Activated CD4-positive, alpha-beta memory T cell treated with anti-CD3 and anti-CD28 coated beads for 36 hours (primary cell): ENCODE measurements at regions not wholly inside any gene's neighbourhood (a gene's known extent, or its start where the extent isn't known, plus 50 kb on each side); places are given as distances from the start of the nearest gene placed in this dataset.

Experiments used
- CTCF ChIA-PET: fragments of 350-600 bp; sonication (Branson Sonifier 250); formaldehyde crosslinking; loops from one replicate; lab custom pipeline; 2021; ENCODE audit warnings: antibody characterized with exemption, inconsistent platforms; lab: Charles Lee
- POLR2A ChIA-PET: fragments of 350-600 bp; sonication (Branson Sonifier 250); formaldehyde crosslinking; loops from one replicate; lab custom pipeline; 2021; ENCODE audit warnings: antibody characterized with exemption; lab: Charles Lee
- DNase-seq: peaks from one replicate; pipeline ENCODE4 v3.0.0-alpha.2; 2020
- H3K27ac Mint-ChIP-seq: one replicate; pipeline ENCODE4 v1.8.0; 2021; ENCODE audit warnings: mixed read lengths
- H3K27me3 Mint-ChIP-seq: one replicate; pipeline ENCODE4 v1.8.0; 2021; ENCODE audit warnings: mixed read lengths
- H3K36me3 Mint-ChIP-seq: one replicate; pipeline ENCODE4 v1.8.0; 2021; ENCODE audit warnings: mixed read lengths
- H3K4me1 Mint-ChIP-seq: one replicate; pipeline ENCODE4 v1.8.0; 2021; ENCODE audit warnings: low read depth, mixed read lengths
- H3K4me3 Mint-ChIP-seq: one replicate; pipeline ENCODE4 v1.8.0; 2021; ENCODE audit warnings: mild to moderate bottlenecking, mixed read lengths
- H3K9me3 Mint-ChIP-seq: one replicate; pipeline ENCODE4 v1.8.0; 2021; ENCODE audit warnings: mixed read lengths
- intact Hi-C: fragments of 100-400 bp; cut with micrococcal nuclease; formaldehyde crosslinking; loops from one replicate; pipeline ENCODE4 v1.15.1; 2023

DNA sequence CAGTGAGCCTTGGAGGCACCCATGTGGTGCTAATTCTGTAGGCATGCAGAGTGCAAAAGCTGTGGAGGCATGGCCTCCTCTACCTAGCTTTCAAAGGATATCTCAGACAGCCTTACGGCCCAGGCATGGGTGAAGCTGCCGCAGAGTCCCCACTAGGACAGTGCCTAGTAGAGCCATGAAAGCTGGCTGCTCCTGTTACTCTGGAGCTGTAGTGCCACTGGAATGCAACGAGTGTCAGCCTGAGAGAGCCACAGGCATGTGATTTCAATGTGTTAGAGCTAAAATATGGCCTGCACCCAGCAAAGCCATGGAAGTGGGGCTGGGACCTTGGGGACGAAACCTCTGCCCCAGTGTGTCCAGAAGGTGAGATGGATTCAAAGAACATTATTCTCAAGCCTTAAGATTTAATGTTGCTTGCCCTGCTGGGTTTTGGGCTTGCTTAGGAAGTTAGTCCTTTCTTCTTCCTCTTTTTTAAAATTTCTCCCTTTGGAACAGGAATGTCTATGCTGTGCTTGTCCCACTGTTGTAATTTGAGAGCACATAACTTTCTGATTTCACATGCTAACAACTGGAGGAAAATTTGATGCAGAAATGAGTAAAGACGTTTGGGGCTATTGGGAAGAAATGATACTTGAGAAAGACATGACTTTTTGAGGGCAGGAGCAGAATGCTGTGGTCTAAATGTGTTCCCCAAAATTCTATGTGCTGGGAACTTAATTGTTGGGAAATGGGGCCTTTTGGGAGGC lies 298.4 kb downstream of the PSAT1 start:
- no peak overlapping the region for H3K27ac Mint-ChIP-seq

DNA sequence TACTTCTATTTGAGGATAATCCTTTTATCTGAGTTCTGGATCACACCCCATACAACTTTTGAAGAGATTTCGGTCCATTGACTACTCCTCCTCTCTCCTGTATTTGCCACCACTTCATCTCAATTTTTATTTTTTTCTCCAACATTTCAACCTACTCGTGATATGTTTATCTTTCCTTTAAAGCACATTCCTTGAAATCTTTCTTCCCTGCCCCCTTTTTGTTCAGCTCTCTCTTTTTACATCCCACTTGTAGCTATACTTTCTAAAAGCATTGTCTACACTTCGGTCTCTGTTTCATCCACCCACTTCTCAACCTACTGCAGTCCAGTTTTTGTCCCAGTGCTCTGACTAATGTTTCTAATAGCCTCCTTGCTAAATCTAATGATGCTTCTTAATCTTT lies 299.4 kb downstream of the PSAT1 start:
- Mint-ChIP-seq H3K27me3 (peaks cover 2% of the 10 kb centered on the region), H3K4me3 (no peak overlapping the region), H3K36me3 (no peaks in the 10 kb centered on the region), H3K27ac (no peak overlapping the region), H3K4me1 (no peaks in the 10 kb centered on the region), H3K9me3 (no peaks in the 10 kb centered on the region)
- ChIA-PET CTCF (no interaction called here), POLR2A (no interaction called here)
- no peak for DNase-seq
- intact Hi-C loops: no loop called here

More for the DNA sequence above, 298.4 kb downstream of the PSAT1 start:
- H3K27me3 Mint-ChIP-seq: peaks cover 2% of the 10 kb centered on the region
- DNase-seq: no peak
- no peaks in the 10 kb centered on the region for H3K4me1 Mint-ChIP-seq
- CTCF ChIA-PET: no interaction called here
- H3K4me3 Mint-ChIP-seq: no peak overlapping the region
- no peaks in the 10 kb centered on the region for H3K9me3 Mint-ChIP-seq
- POLR2A ChIA-PET: no interaction called here
- intact Hi-C loops: no loop called here
- H3K36me3 Mint-ChIP-seq: no peaks in the 10 kb centered on the region

DNA sequence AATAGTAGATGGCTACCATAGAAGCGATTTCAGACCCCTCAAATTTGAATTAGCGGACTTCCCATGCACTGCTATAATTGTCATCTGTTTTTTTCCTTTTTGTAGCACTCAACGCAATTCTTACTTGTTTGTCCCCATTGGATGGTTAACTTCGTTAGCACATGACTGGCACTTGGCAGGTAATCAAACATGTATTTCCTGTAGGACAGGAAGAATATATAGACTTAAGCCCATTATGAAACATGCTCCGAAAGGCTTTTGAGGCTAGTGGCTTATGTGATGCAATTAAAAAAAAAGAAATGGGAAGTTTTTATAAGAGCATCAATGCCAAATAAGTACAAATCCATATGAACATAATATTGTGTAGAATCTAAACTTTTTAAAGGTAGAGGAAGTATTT lies 301.2 kb downstream of the PSAT1 start:
- POLR2A ChIA-PET: no interaction called here
- intact Hi-C loops: no loop called here
- Mint-ChIP-seq H3K36me3 (no peaks in the 10 kb centered on the region), H3K27me3 (peaks cover 2% of the 10 kb centered on the region), H3K9me3 (no peaks in the 10 kb centered on the region), H3K27ac (no peak overlapping the region), H3K4me3 (no peak overlapping the region), H3K4me1 (no peaks in the 10 kb centered on the region)
- no peak for DNase-seq
- CTCF ChIA-PET: no interaction called here

DNA sequence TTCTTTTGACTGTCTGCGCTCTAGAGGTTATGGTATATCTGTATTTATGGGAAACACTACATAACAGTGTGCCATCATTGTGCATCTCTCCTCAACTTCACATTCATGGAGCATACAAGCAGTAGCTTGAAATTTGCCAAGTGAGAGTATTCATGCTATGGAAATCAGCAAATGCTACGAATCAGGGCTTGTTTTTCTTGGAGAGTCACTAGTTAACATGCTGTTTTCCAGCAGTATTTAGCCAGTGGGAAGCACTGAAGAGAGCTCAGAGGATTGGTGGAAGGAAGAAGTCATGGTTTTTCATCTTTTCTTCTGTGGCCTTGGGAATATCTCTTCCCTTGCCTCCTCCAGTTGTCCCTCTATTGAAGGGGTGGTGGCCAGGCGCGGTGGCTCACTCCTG lies 303.0 kb downstream of the PSAT1 start:
- Mint-ChIP-seq H3K9me3 (no peaks in the 10 kb centered on the region), H3K4me1 (no peaks in the 10 kb centered on the region), H3K4me3 (no peak overlapping the region), H3K27me3 (peaks cover 2% of the 10 kb centered on the region), H3K36me3 (no peaks in the 10 kb centered on the region), H3K27ac (no peak overlapping the region)
- DNase-seq: no peak
- CTCF ChIA-PET: no interaction called here
- POLR2A ChIA-PET: no interaction called here
- intact Hi-C loops: no loop called here

DNA sequence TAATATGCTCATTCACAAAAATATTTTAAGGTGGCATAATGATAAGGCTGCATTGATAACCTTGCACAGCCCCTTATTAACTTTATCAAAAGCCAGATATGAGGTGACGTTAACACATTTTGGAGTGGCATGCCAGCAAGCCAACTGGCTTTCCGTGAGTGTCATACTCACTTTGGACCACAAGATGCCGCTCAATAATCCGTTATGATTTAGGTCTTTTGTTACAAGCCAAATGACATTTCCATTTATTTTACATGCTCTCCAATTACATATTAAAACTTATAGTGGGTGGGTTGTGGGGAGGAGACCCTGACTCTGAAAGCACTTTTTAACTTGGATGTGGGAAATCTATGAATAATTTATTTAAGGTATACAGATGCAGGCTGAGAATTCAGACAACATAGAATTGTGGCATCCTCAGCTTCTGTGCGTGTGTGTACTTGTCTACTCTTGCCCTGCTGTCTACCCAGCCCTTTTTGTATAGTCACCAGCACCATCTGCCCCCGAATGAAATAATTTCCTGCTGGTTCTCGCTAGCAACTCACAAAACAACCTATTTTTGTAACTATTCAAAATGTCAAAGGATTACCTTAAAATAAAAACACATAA lies 305.1 kb downstream of the PSAT1 start:
- Mint-ChIP-seq H3K27ac (no peak overlapping the region), H3K4me1 (no peaks in the 10 kb centered on the region), H3K9me3 (no peaks in the 10 kb centered on the region), H3K27me3 (peaks cover under 1% of the 10 kb centered on the region), H3K4me3 (no peak overlapping the region), H3K36me3 (no peaks in the 10 kb centered on the region)
- CTCF ChIA-PET: no interaction called here
- POLR2A ChIA-PET: no interaction called here
- intact Hi-C loops: no loop called here
- peak; percentile 12 for DNase-seq

DNA sequence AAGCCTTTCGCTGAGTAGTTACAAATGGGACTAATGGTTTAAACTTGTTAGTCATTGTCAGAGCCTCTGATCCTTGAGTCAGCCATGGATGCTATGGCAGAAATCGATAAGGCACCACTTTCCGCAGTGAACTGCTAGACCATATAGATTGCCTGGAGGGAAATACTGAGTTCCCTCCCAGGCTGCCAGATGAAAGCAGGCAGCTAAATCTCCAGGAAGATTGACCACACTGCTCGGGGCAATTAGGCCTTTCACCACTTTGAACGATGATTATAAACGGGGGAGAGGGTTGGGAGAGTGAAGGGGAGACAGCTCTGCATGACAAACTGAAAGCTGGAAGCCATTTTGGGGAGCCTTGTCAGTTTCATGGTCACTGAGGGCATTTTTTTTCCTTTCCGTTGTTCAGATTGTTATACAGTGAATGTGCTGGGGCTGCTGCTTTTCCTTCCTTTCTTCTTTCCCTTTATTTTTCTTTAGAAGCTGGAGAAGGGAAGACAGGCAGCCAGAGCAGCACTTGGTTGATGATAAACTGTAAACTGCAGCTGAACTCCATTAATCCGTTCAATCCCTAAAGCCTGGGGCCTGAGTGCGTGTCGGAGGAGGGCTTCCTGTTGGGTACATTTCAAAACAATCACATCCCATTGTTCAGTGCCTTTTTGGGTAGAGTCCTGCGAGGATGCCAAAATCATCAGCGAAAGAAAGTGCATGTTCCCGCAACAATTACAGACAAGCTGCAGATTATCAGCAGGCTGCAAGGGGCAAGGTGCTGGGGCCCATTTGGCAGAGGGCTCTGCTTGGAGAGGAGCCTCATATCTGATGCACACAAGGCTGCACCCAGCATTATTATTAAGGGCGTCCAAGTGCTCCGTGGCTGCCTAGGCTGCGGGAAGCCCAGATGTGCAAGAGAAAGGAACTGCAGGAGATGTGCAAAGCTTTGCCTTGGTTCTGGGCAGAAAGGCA lies 308.4 kb downstream of the PSAT1 start:
- intact Hi-C loops: no loop called here
- H3K4me1 Mint-ChIP-seq: no peaks in the 10 kb centered on the region
- peaks cover 4% of the 10 kb centered on the region for H3K27me3 Mint-ChIP-seq
- H3K36me3 Mint-ChIP-seq: no peaks in the 10 kb centered on the region
- H3K9me3 Mint-ChIP-seq: no peaks in the 10 kb centered on the region
- no peak overlapping the region for H3K27ac Mint-ChIP-seq
- ChIA-PET POLR2A (no interaction called here), CTCF (no interaction called here)
- no peak for DNase-seq
- no peak overlapping the region for H3K4me3 Mint-ChIP-seq

DNA sequence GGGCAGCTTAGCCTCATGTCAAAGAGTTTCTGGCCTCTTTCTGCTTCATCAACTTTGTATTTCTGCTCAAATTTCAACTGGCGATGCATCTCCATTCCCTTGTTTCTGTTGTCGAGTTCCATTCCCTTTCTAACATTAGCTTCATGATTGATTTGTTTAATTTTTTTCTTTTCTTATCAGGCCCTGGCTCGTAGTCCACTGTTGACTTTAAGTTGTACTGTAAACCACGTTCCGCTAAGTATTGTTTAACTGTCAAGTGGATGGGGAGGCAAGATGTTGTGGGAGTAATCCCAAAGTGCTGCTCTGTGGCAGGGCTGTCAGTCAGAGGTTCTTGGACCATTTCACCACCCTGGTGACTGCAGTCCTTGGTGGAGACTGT lies 309.1 kb downstream of the PSAT1 start:
- Mint-ChIP-seq H3K27me3 (peaks cover 4% of the 10 kb centered on the region), H3K4me3 (no peak overlapping the region), H3K4me1 (no peaks in the 10 kb centered on the region), H3K27ac (no peak overlapping the region), H3K9me3 (no peaks in the 10 kb centered on the region), H3K36me3 (no peaks in the 10 kb centered on the region)
- ChIA-PET POLR2A (no interaction called here), CTCF (no interaction called here)
- intact Hi-C loops: no loop called here
- DNase-seq: no peak

DNA sequence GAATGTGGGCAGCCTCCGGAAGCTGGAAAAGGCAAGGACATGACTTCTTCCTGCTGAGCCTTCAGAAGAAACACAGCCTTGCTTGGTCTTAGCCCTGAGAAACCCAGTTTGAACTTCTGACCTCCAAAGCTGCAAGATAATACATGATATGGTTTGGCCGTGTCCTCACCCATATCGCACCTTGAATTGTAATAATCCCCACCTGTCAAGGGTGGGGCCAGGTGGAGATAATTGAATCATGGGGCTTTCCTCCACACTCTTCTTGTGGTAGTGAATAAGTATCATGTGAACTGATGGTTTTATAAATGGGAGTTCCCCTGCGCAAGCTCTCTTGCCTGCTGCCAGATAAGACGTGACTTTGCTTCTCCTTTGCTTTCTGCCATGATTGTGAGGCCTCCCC lies 310.9 kb downstream of the PSAT1 start:
- Mint-ChIP-seq H3K4me3 (no peak overlapping the region), H3K4me1 (no peaks in the 10 kb centered on the region), H3K27me3 (peaks cover 4% of the 10 kb centered on the region), H3K27ac (no peak overlapping the region), H3K36me3 (no peaks in the 10 kb centered on the region), H3K9me3 (peaks cover 2% of the 10 kb centered on the region)
- intact Hi-C loops: no loop called here
- DNase-seq: no peak
- ChIA-PET CTCF (no interaction called here), POLR2A (no interaction called here)

DNA sequence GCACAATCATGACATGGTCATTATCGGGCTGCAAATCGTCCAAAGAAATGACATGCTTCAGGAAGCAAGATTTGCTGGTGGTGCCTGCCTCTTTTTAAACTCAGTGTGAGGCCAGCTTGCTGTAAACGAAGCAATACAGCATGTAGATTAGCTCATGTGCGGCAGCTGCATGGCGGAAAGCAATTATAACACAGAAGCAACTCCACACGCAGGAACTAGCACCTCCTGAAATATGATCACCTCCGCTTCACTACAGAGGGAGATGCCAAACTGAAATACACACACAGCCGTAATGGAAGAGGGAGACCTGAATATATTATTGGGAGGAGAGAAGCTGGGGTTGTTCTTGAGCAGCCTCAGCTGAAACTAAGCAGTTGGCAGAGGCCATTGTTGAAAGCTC lies 312.5 kb downstream of the PSAT1 start:
- intact Hi-C loops: no loop called here
- H3K9me3 Mint-ChIP-seq: peaks cover 2% of the 10 kb centered on the region
- peaks cover 4% of the 10 kb centered on the region for H3K27me3 Mint-ChIP-seq
- ChIA-PET POLR2A (no interaction called here), CTCF (no interaction called here)
- H3K36me3 Mint-ChIP-seq: no peaks in the 10 kb centered on the region
- no peak overlapping the region for H3K4me3 Mint-ChIP-seq
- H3K4me1 Mint-ChIP-seq: no peaks in the 10 kb centered on the region
- no peak overlapping the region for H3K27ac Mint-ChIP-seq
- no peak for DNase-seq

DNA sequence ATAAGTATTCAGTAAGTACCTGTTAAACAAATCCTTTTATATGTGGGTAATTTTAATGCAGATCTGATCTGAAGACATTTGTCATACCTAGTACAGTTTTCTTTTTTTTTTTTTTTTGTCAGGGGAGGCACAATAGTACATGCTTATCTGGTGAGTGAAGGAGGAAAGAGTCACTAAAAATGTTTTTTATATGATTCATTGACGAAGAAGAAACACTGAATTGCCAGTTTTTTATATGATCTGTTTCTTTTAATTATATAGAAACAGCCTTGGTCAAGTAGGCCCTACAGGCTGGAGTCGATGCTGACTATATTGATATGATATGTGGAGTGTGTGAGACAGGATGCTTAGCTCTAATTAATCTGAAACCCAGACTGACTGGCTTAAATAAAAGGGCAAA lies 315.2 kb downstream of the PSAT1 start:
- no peak for DNase-seq
- Mint-ChIP-seq H3K36me3 (no peaks in the 10 kb centered on the region), H3K27ac (no peak overlapping the region), H3K4me1 (no peaks in the 10 kb centered on the region), H3K9me3 (peaks cover 2% of the 10 kb centered on the region), H3K27me3 (peaks cover 4% of the 10 kb centered on the region), H3K4me3 (no peak overlapping the region)
- ChIA-PET CTCF (no interaction called here), POLR2A (no interaction called here)
- intact Hi-C loops: no loop called here

DNA sequence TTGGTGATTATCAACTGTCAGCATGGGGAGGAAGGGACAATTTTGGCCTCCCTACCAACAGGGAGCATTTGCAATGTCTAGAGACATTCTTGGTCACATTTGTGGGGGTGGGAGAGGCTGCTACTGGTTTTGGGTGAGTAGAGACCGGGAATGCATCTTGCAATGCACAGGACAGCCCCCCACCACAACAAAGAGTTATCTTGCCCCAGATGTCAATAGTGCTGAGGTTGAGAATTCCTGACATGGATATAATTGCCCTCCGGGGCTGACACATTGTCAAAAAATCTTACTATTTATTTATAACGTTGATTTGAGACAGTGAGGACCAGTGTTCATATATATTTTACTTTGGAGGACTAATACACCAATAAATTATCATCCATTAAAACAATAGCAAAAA lies 316.1 kb downstream of the PSAT1 start:
- Mint-ChIP-seq H3K4me1 (no peaks in the 10 kb centered on the region), H3K27ac (no peak overlapping the region), H3K9me3 (peaks cover 2% of the 10 kb centered on the region), H3K4me3 (no peak overlapping the region), H3K27me3 (no peaks in the 10 kb centered on the region), H3K36me3 (no peaks in the 10 kb centered on the region)
- ChIA-PET CTCF (no interaction called here), POLR2A (no interaction called here)
- DNase-seq: no peak
- intact Hi-C loops: no loop called here

DNA sequence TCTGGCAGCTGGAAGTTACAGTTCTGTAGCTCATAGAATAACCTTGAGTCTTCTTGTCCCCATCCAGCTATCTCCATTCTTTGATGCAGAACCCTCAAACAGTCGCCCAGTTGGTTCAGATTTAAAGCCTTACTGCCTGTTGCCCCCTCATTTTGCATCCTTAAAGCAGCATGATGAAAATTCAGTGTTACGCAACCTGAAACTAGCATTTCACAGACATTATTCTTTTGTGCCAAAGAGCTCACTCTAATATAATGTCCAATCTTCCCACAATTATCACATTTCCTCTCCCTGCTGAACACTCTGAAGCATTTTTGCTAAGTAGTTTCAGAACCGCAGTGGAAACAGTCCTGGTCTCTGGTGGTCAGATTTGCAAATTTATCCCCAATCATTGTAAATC lies 318.0 kb downstream of the PSAT1 start:
- H3K9me3 Mint-ChIP-seq: peaks cover 2% of the 10 kb centered on the region
- DNase-seq: no peak
- H3K36me3 Mint-ChIP-seq: no peaks in the 10 kb centered on the region
- H3K27me3 Mint-ChIP-seq: no peaks in the 10 kb centered on the region
- CTCF ChIA-PET: no interaction called here
- intact Hi-C loops: no loop called here
- H3K4me3 Mint-ChIP-seq: no peak overlapping the region
- H3K4me1 Mint-ChIP-seq: no peaks in the 10 kb centered on the region
- POLR2A ChIA-PET: no interaction called here
- no peak overlapping the region for H3K27ac Mint-ChIP-seq
